Endothelial cell of umbilical vein (primary cell): ENCODE measurements at regions not wholly inside any gene's neighbourhood (a gene's known extent, or its start where the extent isn't known, plus 50 kb on each side); places are given as distances from the start of the nearest gene placed in this dataset.

ENCODE experiments used
- EZH2 ChIP-seq: IDR thresholded peaks from 2 replicates; pipeline ENCODE4 v1.6.1; 2012; ENCODE audit warnings: borderline replicate concordance, low read depth, mild to moderate bottlenecking, moderate library complexity, low read length, inconsistent platforms; ENCODE audit not compliant: severe bottlenecking
- FOS ChIP-seq: IDR thresholded peaks from 2 replicates; pipeline ENCODE4 v1.6.1; 2011; ENCODE audit warnings: mild to moderate bottlenecking, low read length, moderate library complexity, borderline replicate concordance; ENCODE audit not compliant: insufficient read depth
- JUN ChIP-seq: IDR thresholded peaks from 2 replicates; pipeline ENCODE4 v1.6.1; 2011; ENCODE audit warnings: borderline replicate concordance, low read depth; ENCODE audit not compliant: insufficient read length, insufficient read depth
- MYC ChIP-seq: IDR thresholded peaks from one replicate; pipeline ENCODE4 v1.6.1; 2011; ENCODE audit warnings: mild to moderate bottlenecking, low read depth, low read length
- POLR2A ChIP-seq: IDR thresholded peaks from 2 replicates; pipeline ENCODE4 v1.6.1; 2012; ENCODE audit warnings: low read depth, mild to moderate bottlenecking, control low read depth, low read length
- POLR2AphosphoS5 ChIP-seq: IDR thresholded peaks from 2 replicates; pipeline ENCODE4 v1.6.1; 2012; ENCODE audit warnings: low read depth, mild to moderate bottlenecking, control low read depth, low read length, moderate library complexity; ENCODE audit not compliant: insufficient read depth
- TF ChIP-seq, protein P1 (sequence below), 2 donors: IDR thresholded peaks; 1 replicate in 1 of 2; 2 replicates in 1 of 2; pipeline ENCODE4 v1.5.1; 2011; ENCODE audit warnings: low read length in 2 of 2, mild to moderate bottlenecking in 2 of 2, moderate library complexity in 2 of 2, control low read depth in 1 of 2, inconsistent platforms in 1 of 2, low read depth in 1 of 2; ENCODE audit not compliant: insufficient read depth in 1 of 2; ENCODE audit errors: extremely low read depth in 1 of 2

- TF ChIP-seq FOS (no peak), EZH2 (no peak), POLR2A (no peak), JUN (no peak), POLR2AphosphoS5 (no peak), MYC (no peak)
- TF ChIP-seq, protein P1, sequence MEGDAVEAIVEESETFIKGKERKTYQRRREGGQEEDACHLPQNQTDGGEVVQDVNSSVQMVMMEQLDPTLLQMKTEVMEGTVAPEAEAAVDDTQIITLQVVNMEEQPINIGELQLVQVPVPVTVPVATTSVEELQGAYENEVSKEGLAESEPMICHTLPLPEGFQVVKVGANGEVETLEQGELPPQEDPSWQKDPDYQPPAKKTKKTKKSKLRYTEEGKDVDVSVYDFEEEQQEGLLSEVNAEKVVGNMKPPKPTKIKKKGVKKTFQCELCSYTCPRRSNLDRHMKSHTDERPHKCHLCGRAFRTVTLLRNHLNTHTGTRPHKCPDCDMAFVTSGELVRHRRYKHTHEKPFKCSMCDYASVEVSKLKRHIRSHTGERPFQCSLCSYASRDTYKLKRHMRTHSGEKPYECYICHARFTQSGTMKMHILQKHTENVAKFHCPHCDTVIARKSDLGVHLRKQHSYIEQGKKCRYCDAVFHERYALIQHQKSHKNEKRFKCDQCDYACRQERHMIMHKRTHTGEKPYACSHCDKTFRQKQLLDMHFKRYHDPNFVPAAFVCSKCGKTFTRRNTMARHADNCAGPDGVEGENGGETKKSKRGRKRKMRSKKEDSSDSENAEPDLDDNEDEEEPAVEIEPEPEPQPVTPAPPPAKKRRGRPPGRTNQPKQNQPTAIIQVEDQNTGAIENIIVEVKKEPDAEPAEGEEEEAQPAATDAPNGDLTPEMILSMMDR (IDR thresholded peaks at IDR 0.05; ENCODE audit: extremely low read depth in 1 of 2, insufficient read depth in 1 of 2, low read depth in 1 of 2, low read length in 2 of 2), result no peak
Measured at GRCh38 chr16:48099455-48099854, 56.3 kb downstream of the ABCC12 start.
